ENCODE measurements at regions not wholly inside any gene's neighbourhood (a gene's known extent, or its start where the extent isn't known, plus 50 kb on each side); places are given as distances from the start of the nearest gene placed in this dataset.
"Not testable (repeated sequence)": the region's sequence is repeated elsewhere in the genome, so short reads cannot be mapped to it uniquely, and the experiment has no call there.

DNA sequence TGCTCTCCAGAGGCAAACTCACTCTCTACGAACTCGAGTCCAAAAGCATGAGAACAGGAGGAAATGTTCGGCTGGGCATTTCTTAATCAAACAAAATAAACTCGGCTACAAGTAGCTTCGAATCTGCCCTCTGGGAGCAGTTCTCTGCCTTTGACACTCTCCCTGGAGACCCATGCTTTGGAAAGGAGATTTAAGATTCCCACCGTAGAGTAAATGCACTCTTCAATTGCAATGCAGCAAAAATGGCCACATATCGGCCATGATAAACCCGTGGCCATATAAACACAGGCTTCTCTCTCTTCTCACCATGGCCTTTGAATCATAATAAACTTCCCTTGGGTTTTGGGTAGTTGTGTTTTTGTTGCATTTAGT lies 215.4 kb downstream of the TOMM20 start:
- no peaks in the 10 kb centered on the region for H3K36me3 ChIP-seq (ENCODE audit: insufficient read depth, low read length)
- no peak overlapping the region for H3K4me2 ChIP-seq (ENCODE audit: low read length)
- no peaks in the 10 kb centered on the region for H4K20me1 ChIP-seq (ENCODE audit: insufficient read depth, low read length)
- H3K4me1 ChIP-seq (ENCODE audit: insufficient read depth, low read length, severe bottlenecking), result peaks cover 12% of the 10 kb centered on the region
- H3K27me3 ChIP-seq (ENCODE audit: insufficient read depth, low read length), result no peaks in the 10 kb centered on the region
- no peak overlapping the region for H3K4me3 ChIP-seq (ENCODE audit: low read depth, low read length, poor library complexity, severe bottlenecking)
- no peaks in the 10 kb centered on the region for H3K79me2 ChIP-seq (ENCODE audit: insufficient read depth, low read length)
- no peak overlapping the region for H3K27ac ChIP-seq (ENCODE audit: low read depth, low read length, poor library complexity, severe bottlenecking)
- TF ChIP-seq, protein P1, sequence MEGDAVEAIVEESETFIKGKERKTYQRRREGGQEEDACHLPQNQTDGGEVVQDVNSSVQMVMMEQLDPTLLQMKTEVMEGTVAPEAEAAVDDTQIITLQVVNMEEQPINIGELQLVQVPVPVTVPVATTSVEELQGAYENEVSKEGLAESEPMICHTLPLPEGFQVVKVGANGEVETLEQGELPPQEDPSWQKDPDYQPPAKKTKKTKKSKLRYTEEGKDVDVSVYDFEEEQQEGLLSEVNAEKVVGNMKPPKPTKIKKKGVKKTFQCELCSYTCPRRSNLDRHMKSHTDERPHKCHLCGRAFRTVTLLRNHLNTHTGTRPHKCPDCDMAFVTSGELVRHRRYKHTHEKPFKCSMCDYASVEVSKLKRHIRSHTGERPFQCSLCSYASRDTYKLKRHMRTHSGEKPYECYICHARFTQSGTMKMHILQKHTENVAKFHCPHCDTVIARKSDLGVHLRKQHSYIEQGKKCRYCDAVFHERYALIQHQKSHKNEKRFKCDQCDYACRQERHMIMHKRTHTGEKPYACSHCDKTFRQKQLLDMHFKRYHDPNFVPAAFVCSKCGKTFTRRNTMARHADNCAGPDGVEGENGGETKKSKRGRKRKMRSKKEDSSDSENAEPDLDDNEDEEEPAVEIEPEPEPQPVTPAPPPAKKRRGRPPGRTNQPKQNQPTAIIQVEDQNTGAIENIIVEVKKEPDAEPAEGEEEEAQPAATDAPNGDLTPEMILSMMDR (IDR thresholded peaks at IDR 0.05; ENCODE audit: low read length), result no peak
- no peak for TF ChIP-seq EZH2 (IDR thresholded peaks at IDR 0.05; ENCODE audit: borderline replicate concordance, low read length)
- H3K9me2 ChIP-seq (ENCODE audit: low read depth, low read length), result no peaks in the 10 kb centered on the region
- H3K9me3 ChIP-seq (ENCODE audit: low read length), result no peaks in the 10 kb centered on the region
- no peak overlapping the region for H2AFZ ChIP-seq (ENCODE audit: low read length)
- no peaks in the 10 kb centered on the region for H3F3A ChIP-seq (ENCODE audit: insufficient read depth, low read length)
- H3K9ac ChIP-seq (ENCODE audit: low read length), result no peak overlapping the region

DNA sequence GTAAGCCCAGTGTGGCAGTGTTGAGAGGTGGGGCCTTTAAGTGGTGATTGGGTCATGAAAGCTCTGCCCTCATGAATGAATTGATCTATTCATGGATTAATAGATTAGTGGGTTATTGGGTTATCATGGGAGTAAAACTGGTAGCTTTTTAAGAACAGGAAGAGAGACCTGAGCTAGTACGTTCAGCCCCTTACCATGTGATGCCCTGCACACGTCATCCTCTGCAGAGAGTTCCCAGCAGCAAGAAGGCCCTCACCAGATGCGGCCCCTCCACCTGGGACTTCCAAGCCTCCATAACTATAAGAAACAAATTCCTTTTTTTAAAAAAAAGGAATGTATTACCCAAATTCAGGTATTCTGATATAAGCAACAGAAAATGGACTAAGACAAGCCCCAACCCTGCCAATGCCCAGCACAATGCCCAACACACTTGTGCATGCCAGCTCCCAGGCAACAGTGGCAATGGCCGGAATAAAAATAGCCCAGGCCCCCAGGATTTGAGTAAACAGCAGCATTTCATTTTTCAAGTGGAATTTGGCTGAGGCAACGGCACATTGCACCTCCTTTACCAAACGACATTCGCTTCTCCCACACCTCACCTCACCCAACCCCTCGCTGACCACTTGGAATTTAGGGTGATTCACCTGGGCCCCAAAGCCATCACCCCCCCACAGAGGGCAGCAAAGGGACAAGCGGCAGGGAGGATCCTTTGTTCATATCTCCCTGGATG lies 215.9 kb downstream of the TOMM20 start:
- no peak overlapping the region for H2AFZ ChIP-seq (ENCODE audit: low read length)
- H4K20me1 ChIP-seq (ENCODE audit: insufficient read depth, low read length), result no peaks in the 10 kb centered on the region
- no peaks in the 10 kb centered on the region for H3K27me3 ChIP-seq (ENCODE audit: insufficient read depth, low read length)
- H3K4me1 ChIP-seq (ENCODE audit: insufficient read depth, low read length, severe bottlenecking), result peaks cover 12% of the 10 kb centered on the region
- no peaks in the 10 kb centered on the region for H3K9me3 ChIP-seq (ENCODE audit: low read length)
- no peak overlapping the region for H3K27ac ChIP-seq (ENCODE audit: low read depth, low read length, poor library complexity, severe bottlenecking)
- H3K79me2 ChIP-seq (ENCODE audit: insufficient read depth, low read length), result no peaks in the 10 kb centered on the region
- TF ChIP-seq, protein P1 (IDR thresholded peaks at IDR 0.05; ENCODE audit: low read length), result no peak
- H3K4me3 ChIP-seq (ENCODE audit: low read depth, low read length, poor library complexity, severe bottlenecking), result no peak overlapping the region
- no peaks in the 10 kb centered on the region for H3K9me2 ChIP-seq (ENCODE audit: low read depth, low read length)
- H3K9ac ChIP-seq (ENCODE audit: low read length), result no peak overlapping the region
- H3K36me3 ChIP-seq (ENCODE audit: insufficient read depth, low read length), result no peaks in the 10 kb centered on the region
- no peaks in the 10 kb centered on the region for H3F3A ChIP-seq (ENCODE audit: insufficient read depth, low read length)
- H3K4me2 ChIP-seq (ENCODE audit: low read length), result no peak overlapping the region

DNA sequence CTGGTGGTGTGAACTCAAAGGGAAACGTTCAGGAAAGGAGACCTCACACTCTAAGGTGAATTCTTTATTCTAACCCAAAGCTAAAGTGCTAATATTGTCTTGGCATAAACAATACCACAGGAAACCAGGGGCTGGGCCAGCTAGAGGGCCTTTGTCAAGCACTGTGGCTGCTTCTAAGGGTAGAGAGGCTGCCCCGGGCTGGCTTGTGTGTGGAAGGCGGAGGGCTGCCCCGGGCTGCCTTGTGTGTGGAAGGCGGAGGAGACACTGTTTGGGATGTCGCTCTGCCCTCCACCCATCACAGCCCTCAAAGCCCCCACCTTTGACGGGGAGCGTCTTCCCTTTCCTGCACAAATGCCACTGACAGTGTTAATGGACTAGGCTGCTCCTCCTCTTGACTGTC lies 216.8 kb downstream of the TOMM20 start:
- H3K4me2 ChIP-seq (ENCODE audit: low read length), result no peak overlapping the region
- no peaks in the 10 kb centered on the region for H3K9me3 ChIP-seq (ENCODE audit: low read length)
- H3K79me2 ChIP-seq (ENCODE audit: insufficient read depth, low read length), result no peaks in the 10 kb centered on the region
- H3K9ac ChIP-seq (ENCODE audit: low read length), result no peak overlapping the region
- no peak for TF ChIP-seq EZH2 (IDR thresholded peaks at IDR 0.05; ENCODE audit: borderline replicate concordance, low read length)
- TF ChIP-seq, protein P1 (IDR thresholded peaks at IDR 0.05; ENCODE audit: low read length), result no peak
- no peaks in the 10 kb centered on the region for H3F3A ChIP-seq (ENCODE audit: insufficient read depth, low read length)
- H3K4me3 ChIP-seq (ENCODE audit: low read depth, low read length, poor library complexity, severe bottlenecking), result no peak overlapping the region
- H4K20me1 ChIP-seq (ENCODE audit: insufficient read depth, low read length), result no peaks in the 10 kb centered on the region
- H2AFZ ChIP-seq (ENCODE audit: low read length), result no peak overlapping the region
- H3K36me3 ChIP-seq (ENCODE audit: insufficient read depth, low read length), result no peaks in the 10 kb centered on the region
- H3K9me2 ChIP-seq (ENCODE audit: low read depth, low read length), result no peaks in the 10 kb centered on the region
- H3K27ac ChIP-seq (ENCODE audit: low read depth, low read length, poor library complexity, severe bottlenecking), result no peak overlapping the region
- H3K27me3 ChIP-seq (ENCODE audit: insufficient read depth, low read length), result no peaks in the 10 kb centered on the region
- peaks cover 12% of the 10 kb centered on the region for H3K4me1 ChIP-seq (ENCODE audit: insufficient read depth, low read length, severe bottlenecking)

DNA sequence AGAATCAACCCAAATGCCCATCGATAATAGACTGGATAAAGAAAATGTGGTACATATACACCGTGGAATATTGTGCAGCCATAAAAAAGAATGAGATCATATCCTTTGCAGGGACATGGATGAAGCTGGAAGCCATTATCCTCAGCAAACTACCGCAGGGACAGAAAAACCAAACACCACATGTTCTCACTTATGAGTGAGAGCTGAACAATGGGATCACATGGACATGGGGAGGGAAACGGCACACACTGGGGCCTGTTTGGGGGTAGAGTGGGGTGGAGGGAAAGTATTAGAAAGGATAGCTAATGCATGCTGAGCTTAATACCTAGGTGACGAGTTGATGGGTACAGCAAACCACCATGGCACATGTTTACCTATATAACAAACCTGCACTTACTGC lies 217.5 kb downstream of the TOMM20 start:
- not testable (repeated sequence) for H3K4me1 ChIP-seq (ENCODE audit: insufficient read depth, low read length, severe bottlenecking); H3K4me3 ChIP-seq (ENCODE audit: low read depth, low read length, poor library complexity, severe bottlenecking); H3K4me2 ChIP-seq (ENCODE audit: low read length); H3F3A ChIP-seq (ENCODE audit: insufficient read depth, low read length); H3K9me2 ChIP-seq (ENCODE audit: low read depth, low read length); H3K27me3 ChIP-seq (ENCODE audit: insufficient read depth, low read length); H3K36me3 ChIP-seq (ENCODE audit: insufficient read depth, low read length); H3K9me3 ChIP-seq (ENCODE audit: low read length); H3K9ac ChIP-seq (ENCODE audit: low read length); H3K27ac ChIP-seq (ENCODE audit: low read depth, low read length, poor library complexity, severe bottlenecking); H3K79me2 ChIP-seq (ENCODE audit: insufficient read depth, low read length); H2AFZ ChIP-seq (ENCODE audit: low read length); H4K20me1 ChIP-seq (ENCODE audit: insufficient read depth, low read length)
